H1 (cell line): ENCODE measurements at regions not wholly inside any gene's neighbourhood (a gene's known extent, or its start where the extent isn't known, plus 50 kb on each side); places are given as distances from the start of the nearest gene placed in this dataset.

ENCODE experiments used
- CTCF ChIA-PET: fragments of 300-600 bp; sonication (Branson Sonifier 250); formaldehyde crosslinking; loops from one replicate; lab custom pipeline; 2021; ENCODE audit not compliant: partially characterized antibody; lab: Charles Lee
- POLR2A ChIA-PET: fragments of 300-600 bp; sonication (Branson Sonifier 250); formaldehyde crosslinking; loops from one replicate; lab custom pipeline; 2021; ENCODE audit warnings: inconsistent platforms; ENCODE audit not compliant: partially characterized antibody; lab: Charles Lee
- DNase-seq, 2 experiments: peaks; one replicate each; pipeline versions ENCODE4 v3.0.0 to v3.0.0-alpha.2; 2010 to 2022; ENCODE audit warnings: low spot score in 2 of 2, low read depth in 1 of 2, mixed read lengths in 1 of 2
- FAIRE-seq: peaks from 2 replicates; lab custom pipeline; 2011; peaks lifted over from hg19 to GRCh38; lab: Jason Lieb, UNC
- H2AFZ ChIP-seq: 2 replicates; pipeline ENCODE4 v1.8.1; 2012; ENCODE audit warnings: low read length, inconsistent platforms
- H2AK5ac ChIP-seq: 2 replicates; pipeline ENCODE4 v1.6.1; 2013; ENCODE audit warnings: low read depth, low read length
- H2BK120ac ChIP-seq: replicated peaks from 2 replicates; pipeline ENCODE3; 2013; ENCODE audit warnings: low read depth, low read length, inconsistent platforms
- H2BK12ac ChIP-seq: 2 replicates; pipeline ENCODE4 v1.6.1; 2013; ENCODE audit warnings: low read depth, low read length
- H2BK15ac ChIP-seq: 2 replicates; pipeline ENCODE4 v1.6.1; 2013; ENCODE audit warnings: low read length
- H2BK20ac ChIP-seq: 2 replicates; pipeline ENCODE4 v1.6.1; 2013; ENCODE audit warnings: low read length
- H2BK5ac ChIP-seq: 2 replicates; pipeline ENCODE4 v1.6.1; 2013; ENCODE audit warnings: low read depth, low read length
- H3K14ac ChIP-seq: 2 replicates; pipeline ENCODE4 v1.6.1; 2013; ENCODE audit warnings: inconsistent platforms; ENCODE audit not compliant: insufficient read length
- H3K18ac ChIP-seq: 2 replicates; pipeline ENCODE4 v1.6.1; 2013; ENCODE audit warnings: low read length; ENCODE audit errors: extremely low read depth
- H3K23ac ChIP-seq: 2 replicates; pipeline ENCODE4 v1.6.1; 2013; ENCODE audit warnings: inconsistent platforms; ENCODE audit not compliant: insufficient read length
- H3K23me2 ChIP-seq: 2 replicates; pipeline ENCODE4 v1.6.1; 2013; ENCODE audit warnings: low read depth, low read length
- H3K27ac ChIP-seq: 2 replicates; pipeline ENCODE4 v1.6.1; 2011; ENCODE audit warnings: low read depth, low read length, inconsistent platforms
- H3K27me3 ChIP-seq, 4 experiments: replicated peaks in 1 of 4; 1 replicate in 1 of 4; 2 replicates in 3 of 4; pipeline versions ENCODE4 v1.6.1 to v1.8.1; 2011 to 2013; ENCODE audit warnings: low read length in 3 of 4, mild to moderate bottlenecking in 3 of 4, inconsistent platforms in 2 of 4, mixed read lengths in 2 of 4, moderate library complexity in 1 of 4; ENCODE audit not compliant: control insufficient read depth in 3 of 4, insufficient read depth in 3 of 4; ENCODE audit errors: extremely low read depth in 1 of 4
- H3K36me3 ChIP-seq, 4 experiments: 2 replicates each; pipeline versions ENCODE4 v1.6.1 to v1.8.1; 2011 to 2013; ENCODE audit warnings: mild to moderate bottlenecking in 4 of 4, low read length in 3 of 4, moderate library complexity in 2 of 4, control low read depth in 1 of 4, inconsistent platforms in 1 of 4; ENCODE audit not compliant: insufficient read depth in 4 of 4, control insufficient read depth in 2 of 4
- H3K4ac ChIP-seq: replicated peaks from 2 replicates; pipeline ENCODE3; 2013; ENCODE audit warnings: low read length, low read depth, mixed read lengths, inconsistent platforms; ENCODE audit not compliant: insufficient read length
- H3K4me1 ChIP-seq, 4 experiments: replicated peaks in 1 of 4; 1 replicate in 1 of 4; 2 replicates in 3 of 4; pipeline versions ENCODE4 v1.6.1 to v1.8.1; 2011 to 2013; ENCODE audit warnings: low read length in 3 of 4, inconsistent platforms in 2 of 4, mixed read lengths in 1 of 4; ENCODE audit not compliant: insufficient read depth in 4 of 4, control insufficient read depth in 3 of 4
- H3K4me2 ChIP-seq, 2 experiments: 2 replicates each; pipeline versions ENCODE4 v1.6.1 to v1.8.1; 2011 to 2013; ENCODE audit warnings: low read depth in 2 of 2, low read length in 2 of 2, control low read depth in 1 of 2, inconsistent platforms in 1 of 2, mild to moderate bottlenecking in 1 of 2; ENCODE audit not compliant: insufficient read depth in 1 of 2
- H3K4me3 ChIP-seq, 4 experiments: fragments of 200-600, 300-600 bp in 1 of 4; sonication (generic), shearing (Covaris generic), sonication (Bioruptor Twin) in 1 of 4; 2 replicates each; pipeline versions ENCODE4 v1.5.1 to v1.8.1; 2011 to 2016; ENCODE audit warnings: low read length in 4 of 4, low read depth in 3 of 4, control low read depth in 2 of 4, inconsistent platforms in 2 of 4, mild to moderate bottlenecking in 2 of 4, mixed read lengths in 1 of 4, moderate library complexity in 1 of 4; ENCODE audit not compliant: insufficient read depth in 2 of 4; ENCODE audit errors: extremely low read depth in 1 of 4
- H3K56ac ChIP-seq: replicated peaks from 2 replicates; pipeline ENCODE3; 2013; ENCODE audit warnings: low read depth, mild to moderate bottlenecking, mixed read lengths, low read length, inconsistent platforms; ENCODE audit not compliant: insufficient read length
- H3K79me1 ChIP-seq: 2 replicates; pipeline ENCODE4 v1.6.1; 2013; ENCODE audit warnings: low read depth, low read length, control low read depth
- H3K79me2 ChIP-seq, 2 experiments: 2 replicates each; pipeline versions ENCODE4 v1.6.1 to v1.8.1; 2012 to 2013; ENCODE audit warnings: low read length in 2 of 2, mild to moderate bottlenecking in 2 of 2, inconsistent platforms in 1 of 2; ENCODE audit not compliant: insufficient read depth in 2 of 2, control insufficient read depth in 1 of 2
- H3K9ac ChIP-seq, 4 experiments: replicated peaks in 1 of 4; 1 replicate in 1 of 4; 2 replicates in 3 of 4; pipeline versions ENCODE4 v1.6.1 to v1.8.1; 2011 to 2013; ENCODE audit warnings: low read depth in 3 of 4, low read length in 3 of 4, control low read depth in 2 of 4, mild to moderate bottlenecking in 2 of 4, moderate library complexity in 2 of 4, inconsistent platforms in 1 of 4; ENCODE audit errors: extremely low read depth in 1 of 4
- H3K9me3 ChIP-seq, 2 experiments: 2 replicates each; pipeline versions ENCODE4 v1.6.1 to v1.8.1; 2012 to 2013; ENCODE audit warnings: mild to moderate bottlenecking in 2 of 2, moderate library complexity in 2 of 2, control low read depth in 1 of 2, inconsistent platforms in 1 of 2, low read depth in 1 of 2, low read length in 1 of 2, mixed read lengths in 1 of 2; ENCODE audit not compliant: insufficient read depth in 2 of 2
- H4K20me1 ChIP-seq, 2 experiments: replicated peaks in 1 of 2; 2 replicates each; pipeline versions ENCODE3 to v1.8.1; 2011 to 2013; ENCODE audit warnings: inconsistent platforms in 2 of 2, low read length in 2 of 2, mild to moderate bottlenecking in 1 of 2; ENCODE audit not compliant: insufficient read depth in 2 of 2, control insufficient read depth in 1 of 2
- H4K5ac ChIP-seq: 2 replicates; pipeline ENCODE4 v1.6.1; 2013; ENCODE audit warnings: low read length, low read depth, mixed read lengths, inconsistent platforms; ENCODE audit not compliant: insufficient read length
- H4K8ac ChIP-seq: 2 replicates; pipeline ENCODE4 v1.8.0; 2013; ENCODE audit warnings: mild to moderate bottlenecking, moderate library complexity, low read length, inconsistent platforms; ENCODE audit not compliant: insufficient read depth; ENCODE audit errors: extremely low read depth
- H4K91ac ChIP-seq: replicated peaks from 2 replicates; pipeline ENCODE3; 2013; ENCODE audit warnings: low read length, mixed read lengths, inconsistent platforms; ENCODE audit not compliant: insufficient read length
- BCL11A ChIP-seq, 2 experiments: IDR thresholded peaks; one replicate each; pipeline ENCODE4 v1.6.1; 2011; ENCODE audit warnings: low read depth in 2 of 2, low read length in 2 of 2, mild to moderate bottlenecking in 2 of 2
- SIRT6 ChIP-seq: IDR thresholded peaks from one replicate; pipeline ENCODE4 v1.7.1; 2012; ENCODE audit warnings: low read length, inconsistent platforms
- TAF1 ChIP-seq: IDR thresholded peaks from 2 replicates; pipeline ENCODE4 v1.6.1; 2011; ENCODE audit warnings: mild to moderate bottlenecking, low read depth, low read length
- ZNF274 ChIP-seq: IDR thresholded peaks from 2 replicates; pipeline ENCODE4 v1.7.0; 2012; ENCODE audit warnings: low read length, borderline replicate concordance; ENCODE audit errors: extremely low read depth
- WGBS, 2 experiments: shearing (Covaris generic) in 1 of 2; methylation state at CpG; one replicate each; pipeline versions ENCODE4 v1.1.6 to v1.1.7; 2013 to 2015; ENCODE audit warnings: low lambda C conversion rate in 2 of 2, mixed read lengths in 2 of 2, inconsistent platforms in 1 of 2, low coverage in 1 of 2, missing lambda C conversion rate in 1 of 2; ENCODE audit not compliant: insufficient replicate concordance in 2 of 2, insufficient coverage in 1 of 2, insufficient read length in 1 of 2; ENCODE audit errors: extremely low coverage in 1 of 2, missing lambda C conversion rate in 1 of 2; 5-methylcytosine and 5-hydroxymethylcytosine counted together

DNA sequence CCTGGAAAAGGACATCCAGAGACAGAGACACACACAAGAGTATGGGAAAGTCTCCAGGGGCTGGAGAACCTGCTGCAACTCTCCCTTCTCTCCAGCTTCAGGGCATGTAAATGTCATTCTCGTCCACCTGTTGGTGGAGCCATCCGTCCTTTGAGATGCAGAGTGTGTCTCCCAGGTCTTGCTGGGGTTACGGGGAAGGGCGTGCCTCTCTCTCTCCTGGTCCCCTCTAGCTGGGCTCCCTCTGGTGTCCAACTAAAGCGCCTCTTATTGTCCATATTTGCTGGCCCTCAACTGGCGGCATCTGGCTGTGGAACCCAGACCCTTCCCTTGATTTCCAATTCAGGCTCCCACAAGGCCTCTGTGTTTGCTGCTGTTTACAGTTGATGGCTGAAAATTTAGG lies 244.1 kb downstream of the BMP7 start:
- Histone ChIP-seq H2BK15ac (peak overlapping the region; percentile 61; the same call in 1 of the 2 replicates), H4K91ac (no peak overlapping the region), H3K14ac (no peak overlapping the region), H2BK5ac (no peak overlapping the region), H3K23me2 (no peaks in the 10 kb centered on the region), H3K79me1 (no peaks in the 10 kb centered on the region), H2BK120ac (no peak overlapping the region), H2BK20ac (0 out of 2 replicates have a peak overlapping the region, but pooled peaks have one; percentile 72), H2AK5ac (0 out of 2 replicates have a peak overlapping the region, but pooled peaks have one; percentile 7), H3K9me3 (no peaks in the 10 kb centered on the region), H4K20me1 (no peaks in the 10 kb centered on the region), H3K36me3 (no peaks in the 10 kb centered on the region), H3K18ac (no peak overlapping the region), H3K23ac (no peak overlapping the region), H3K27ac (no peak overlapping the region), H4K5ac (no peak overlapping the region), H2AFZ (no peak overlapping the region), H3K4me2 (peak overlapping the region in 1 of 2 experiments; percentile 9; a peak in 1 of 4 replicates), H3K4me3 (no peak overlapping the region; a peak in 1 of 8 replicates), H3K4me1 (peaks cover 0 to 8% (median 4%) of the 10 kb centered on the region in 4 experiments; a peak in 6 of 7 replicates), H3K56ac (no peak overlapping the region), H2BK12ac (peak overlapping the region; percentile 33; the same call in 1 of the 2 replicates), H4K8ac (no peak overlapping the region), H3K79me2 (no peaks in the 10 kb centered on the region), H3K4ac (no peak overlapping the region), H3K27me3 (peaks cover 0 to 2% (median 0%) of the 10 kb centered on the region in 4 experiments; a peak in 1 of 7 replicates), H3K9ac (no peak overlapping the region)
- 21% methylated on average over 6 of the region's 6 CpGs; no CpG with 5 or more reads in 1 of the 2 experiments for WGBS, 2 experiments
- ChIA-PET CTCF (interaction anchor here (0.7 to 3.3 kb wide), 17 partner anchors 8 to 548 kb away, joined by 3 to 11 read pairs (median 3); no protein-coding TSS in a partner anchor), POLR2A (no interaction called here)
- FAIRE-seq (peak; percentile 93), DNase-seq (peak; percentile 62 to 65)
- no peak for TF ChIP-seq BCL11A (IDR thresholded peaks at IDR 0.05; ENCODE audit: low read depth in 2 of 2, low read length in 2 of 2)
- no peak for TF ChIP-seq SIRT6
- no peak for TF ChIP-seq ZNF274
- TF ChIP-seq TAF1 = no peak
